Motor neuron (in vitro differentiated cells): ENCODE measurements at regions not wholly inside any gene's neighbourhood (a gene's known extent, or its start where the extent isn't known, plus 50 kb on each side); places are given as distances from the start of the nearest gene placed in this dataset.

ENCODE experiments used
- ATAC-seq, 8 experiments: fragments of 200-7000 bp; cut with Tn5 transposase; replicated peaks in 6 of 8; 2 replicates each; pipeline ENCODE4 v1.8.0; 2021; ENCODE audit warnings: mild to moderate bottlenecking in 8 of 8, moderate library complexity in 8 of 8
- H3K27ac ChIP-seq, 2 donors: fragments of 250-450 bp; sonication (Bioruptor Pico); 2 replicates each; pipeline ENCODE4 v1.9.0; 2021; ENCODE audit warnings: antibody characterized with exemption in 2 of 2, mild to moderate bottlenecking in 2 of 2, moderate library complexity in 1 of 2
- H3K4me1 ChIP-seq, 2 donors: fragments of 250-450 bp; sonication (Bioruptor Pico); replicated peaks in 1 of 2; 2 replicates each; pipeline ENCODE4 v1.6.1; 2021; ENCODE audit warnings: antibody characterized with exemption in 2 of 2, mild to moderate bottlenecking in 2 of 2, moderate library complexity in 1 of 2
- H3K4me3 ChIP-seq, 5 donors: fragments of 250-450 bp; sonication (Bioruptor Pico); 2 replicates each; pipeline ENCODE4 v1.9.0; 2021; ENCODE audit warnings: antibody characterized with exemption in 5 of 5, mild to moderate bottlenecking in 5 of 5, moderate library complexity in 4 of 5
- WGBS, 10 experiments: fragments of 450-650 bp; shearing (Covaris generic); methylation state at CpG; one replicate each; pipeline ENCODE4 v1.0.0; 2022; 5-methylcytosine and 5-hydroxymethylcytosine counted together
- in situ Hi-C, 9 experiments: fragments of 400-800 bp; cut with MboI; loops; one replicate each; pipeline ENCODE4 v1.15.0; 2021; ENCODE audit warnings: low sequenced_read_pairs in 9 of 9, low pct_unique_long_range_greater_than_20kb in 2 of 9; ENCODE audit not compliant: unreplicated experiment in 9 of 9

DNA sequence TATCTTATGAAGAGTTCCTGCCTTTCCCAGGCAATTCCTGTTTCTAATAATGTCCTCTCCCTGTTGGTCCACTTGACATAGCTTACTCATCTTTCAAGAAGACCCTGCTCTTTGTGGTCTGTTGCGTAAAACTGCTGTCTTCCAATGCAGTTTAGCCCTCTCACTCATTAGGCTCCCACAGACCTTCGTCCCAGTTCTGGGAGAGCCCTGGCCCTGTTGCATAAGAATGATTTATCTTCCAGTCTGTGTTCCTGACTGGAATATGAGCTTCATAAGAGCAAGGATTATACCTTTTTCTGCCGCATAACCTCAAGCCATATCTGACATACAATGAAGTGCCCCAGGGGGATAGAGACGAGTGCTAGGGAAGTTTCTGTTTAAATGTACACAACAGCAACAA is 365.9 kb upstream of the NOVA1 start:
- 14 to 89% (median 66%) methylated on average over 2 to 4 of the region's 4 CpGs; no CpG with 5 or more reads in 2 of the 10 experiments for WGBS, 10 experiments
- peak in 4 of 8 experiments; percentile 12 to 16 (median 16) for ATAC-seq
- H3K4me3 ChIP-seq = no peak overlapping the region

DNA sequence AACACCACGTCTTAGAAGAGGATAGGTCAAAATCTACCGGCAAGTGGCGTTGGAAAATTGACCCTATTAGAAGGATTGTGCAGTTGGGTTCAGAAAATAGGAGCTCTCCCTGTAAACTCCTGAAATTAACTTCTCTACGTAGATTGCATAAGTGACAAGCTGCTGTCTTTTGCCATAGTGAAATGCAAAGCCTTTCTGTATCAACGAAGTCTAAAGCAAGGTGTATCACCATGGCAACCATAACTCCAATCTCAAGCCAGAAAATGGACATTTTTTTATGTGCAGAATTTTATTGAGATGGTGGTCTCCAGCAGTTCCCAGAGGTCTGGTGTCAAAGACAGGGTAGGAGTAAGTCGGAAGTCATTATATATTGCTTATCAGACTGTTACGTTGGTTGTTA is 367.7 kb upstream of the NOVA1 start:
- Histone ChIP-seq H3K4me1 (peaks cover 15 to 19% of the 10 kb centered on the region in 2 donors), H3K4me3 (no peak overlapping the region), H3K27ac (no peak overlapping the region)
- 61 to 92% (median 70%) methylated on average over 1 to 7 of the region's 7 CpGs; no CpG with 5 or more reads in 1 of the 10 experiments for WGBS, 10 experiments
- ATAC-seq = no peak
- in situ Hi-C loops = no loop called here

More for the DNA sequence above, 365.9 kb upstream of the NOVA1 start:
- H3K27ac ChIP-seq = no peak overlapping the region
- peaks cover 28 to 32% of the 10 kb centered on the region in 2 donors for H3K4me1 ChIP-seq
- in situ Hi-C loops = no loop called here

DNA sequence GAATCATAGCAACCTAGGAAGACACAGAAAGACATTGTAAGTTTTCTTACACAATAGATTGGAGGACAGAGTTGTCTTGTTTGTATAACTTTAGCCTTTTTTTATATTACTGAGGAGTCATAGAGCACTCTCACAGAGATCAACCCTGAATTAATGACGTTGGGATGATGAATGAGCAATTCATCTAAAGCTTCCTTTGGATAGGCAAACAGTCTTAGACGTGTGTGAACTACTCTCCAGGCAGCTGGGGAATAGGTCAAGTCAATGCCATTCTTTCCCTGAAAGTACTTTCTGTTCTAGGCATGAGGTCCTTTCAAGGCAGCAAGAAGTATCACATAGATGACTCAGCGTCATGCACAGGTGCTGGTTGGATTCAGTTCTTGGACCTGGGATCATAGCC is 369.1 kb upstream of the NOVA1 start:
- 0 to 57% (median 0%) methylated on average over 1 to 3 of the region's 3 CpGs; no CpG with 5 or more reads in 2 of the 10 experiments for WGBS, 10 experiments
- peaks cover 14 to 15% of the 10 kb centered on the region in 2 donors for H3K4me1 ChIP-seq
- no peak overlapping the region for H3K27ac ChIP-seq
- in situ Hi-C loops = no loop called here
- no peak overlapping the region for H3K4me3 ChIP-seq
- ATAC-seq = peak; percentile 91 to 98 (median 95)

DNA sequence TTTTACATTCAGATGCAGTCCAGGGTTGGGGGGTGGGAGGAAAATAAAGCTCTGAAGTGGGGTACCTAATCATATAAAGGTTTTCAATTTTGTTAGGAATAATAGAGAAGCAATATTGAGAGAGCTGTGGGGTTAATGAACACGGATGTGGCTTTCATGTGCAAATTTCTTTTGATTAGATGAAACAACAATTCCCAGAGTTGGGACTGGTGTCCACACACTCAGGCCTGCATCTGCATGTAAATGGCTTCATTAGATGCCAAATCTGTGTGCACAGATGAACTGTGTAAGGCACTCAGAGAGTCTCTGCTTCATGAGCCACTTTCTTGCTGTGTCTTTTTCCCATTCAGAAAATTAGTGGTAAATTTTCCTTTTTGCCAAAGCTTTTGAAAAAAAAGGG is 377.1 kb upstream of the NOVA1 start:
- peak in 5 of 8 experiments; percentile 98 to 100 (median 99) for ATAC-seq
- Histone ChIP-seq H3K4me3 (no peak overlapping the region), H3K27ac (no peak overlapping the region), H3K4me1 (peaks cover 12 to 20% of the 10 kb centered on the region in 2 donors)
- in situ Hi-C loops = loop anchor here in 1 of 9 experiments (25.0 kb wide), 1 partner anchor 363 kb away; no protein-coding TSS in a partner anchor
- 0 to 60% (median 8%) methylated on average over 1 of the region's 1 CpG; no CpG with 5 or more reads in 3 of the 10 experiments for WGBS, 10 experiments

DNA sequence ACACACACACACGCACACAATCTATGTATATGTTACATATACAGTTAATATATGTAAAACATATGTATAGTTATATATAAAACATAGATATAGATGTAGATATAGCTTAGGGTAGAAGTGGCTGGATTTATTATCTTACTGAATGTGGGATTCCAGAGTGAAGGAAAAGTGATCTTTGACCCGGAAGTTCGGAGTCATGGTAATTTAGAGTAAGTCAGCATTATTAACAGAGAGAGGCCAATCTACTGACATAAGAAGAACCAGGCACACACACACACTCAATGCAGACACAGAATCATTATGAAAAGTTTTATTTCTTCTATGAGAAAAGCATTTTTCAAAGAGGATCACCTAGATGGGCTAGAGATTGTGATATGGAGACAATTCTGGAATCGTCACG is 384.2 kb upstream of the NOVA1 start:
- no peak for ATAC-seq
- Histone ChIP-seq H3K4me1 (peaks cover 4 to 9% of the 10 kb centered on the region in 2 donors), H3K27ac (no peak overlapping the region), H3K4me3 (no peak overlapping the region)
- in situ Hi-C loops = loop anchor here in 1 of 9 experiments (25.0 kb wide), 1 partner anchor 370 kb away; no protein-coding TSS in a partner anchor
- 72 to 100% (median 95%) methylated on average over 1 to 5 of the region's 5 CpGs; no CpG with 5 or more reads in 1 of the 10 experiments for WGBS, 10 experiments

DNA sequence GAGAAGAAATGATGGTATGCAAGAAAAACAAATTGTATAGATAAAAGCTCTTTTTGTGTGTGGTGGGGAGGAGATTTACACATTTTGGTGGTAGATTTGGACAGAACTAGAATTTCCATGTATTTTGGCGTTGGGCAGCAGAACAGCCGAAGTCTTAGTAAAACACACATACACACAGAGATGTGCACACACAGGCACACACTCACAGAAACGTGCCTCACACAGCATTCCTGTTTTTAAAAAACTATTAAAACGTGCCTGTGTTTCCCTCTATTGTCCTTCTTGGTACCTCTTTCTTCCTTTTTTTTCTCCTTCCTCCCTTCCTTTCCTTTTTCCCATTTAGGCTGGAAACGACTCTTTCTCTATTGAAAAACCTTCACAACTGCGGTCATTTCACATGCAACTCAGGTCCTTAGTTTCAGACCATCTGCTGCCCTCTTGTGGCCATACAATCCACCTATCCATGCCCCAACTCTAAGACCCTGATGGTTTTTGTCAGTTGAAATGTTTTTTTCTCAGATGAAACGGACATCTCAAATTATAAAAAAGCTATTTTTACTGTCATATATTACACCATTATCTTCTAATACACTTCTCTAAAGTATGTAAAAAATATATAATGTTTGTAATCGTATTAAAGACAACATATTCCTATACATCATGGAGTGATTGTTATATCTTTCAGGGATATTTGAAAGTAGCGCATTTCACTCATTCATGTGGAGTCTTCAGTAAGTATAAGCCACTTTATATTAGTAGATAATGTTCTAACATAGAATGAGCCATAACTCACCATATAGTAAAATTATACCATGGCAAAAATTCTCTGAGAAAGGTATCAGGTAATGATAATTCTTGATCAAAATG is 386.7 kb upstream of the NOVA1 start:
- in situ Hi-C loops = loop anchor here in 1 of 9 experiments (25.0 kb wide), 1 partner anchor 372 kb away; no protein-coding TSS in a partner anchor
- Histone ChIP-seq H3K4me1 (peaks cover 4 to 14% of the 10 kb centered on the region in 2 donors), H3K4me3 (no peak overlapping the region), H3K27ac (no peak overlapping the region)
- ATAC-seq = peak; percentile 75 to 95 (median 89)
- 13 to 50% (median 31%) methylated on average over 1 to 9 of the region's 9 CpGs for WGBS, 10 experiments

DNA sequence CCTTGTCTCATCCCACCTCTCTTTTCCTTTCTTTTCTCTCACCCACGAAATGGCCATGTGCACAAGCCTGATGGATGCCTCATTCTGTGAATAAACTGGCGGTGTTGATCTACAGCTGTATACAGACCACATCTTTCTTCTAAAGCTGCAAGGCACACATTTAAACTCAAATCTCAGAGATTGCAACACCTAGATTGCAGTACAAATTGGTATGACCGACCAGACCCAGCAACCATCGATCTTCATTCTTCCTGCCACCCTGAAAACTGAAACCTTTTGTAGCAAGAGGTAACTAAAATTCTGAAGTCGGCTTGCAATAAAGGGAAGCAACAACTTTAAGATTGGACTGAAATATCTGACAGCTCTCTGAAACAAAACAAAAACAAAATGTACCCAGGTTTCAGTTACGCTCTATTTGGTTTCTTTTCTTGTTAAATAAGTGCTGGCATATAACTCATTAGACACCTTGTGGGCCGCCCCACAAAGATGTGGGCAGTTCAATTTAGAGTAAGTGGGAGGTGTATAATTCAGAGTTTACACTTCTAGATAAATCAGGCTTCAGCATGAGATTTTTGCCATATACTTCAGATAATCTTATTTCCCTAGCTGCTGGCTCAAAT is 390.0 kb upstream of the NOVA1 start:
- 46 to 88% (median 81%) methylated on average over 1 to 7 of the region's 7 CpGs for WGBS, 10 experiments
- Histone ChIP-seq H3K4me1 (peaks cover 4 to 14% of the 10 kb centered on the region in 2 donors), H3K27ac (no peak overlapping the region), H3K4me3 (no peak overlapping the region)
- ATAC-seq = peak in 1 of 8 experiments; percentile 34
- in situ Hi-C loops = loop anchor here in 1 of 9 experiments (25.0 kb wide), 1 partner anchor 376 kb away; no protein-coding TSS in a partner anchor

DNA sequence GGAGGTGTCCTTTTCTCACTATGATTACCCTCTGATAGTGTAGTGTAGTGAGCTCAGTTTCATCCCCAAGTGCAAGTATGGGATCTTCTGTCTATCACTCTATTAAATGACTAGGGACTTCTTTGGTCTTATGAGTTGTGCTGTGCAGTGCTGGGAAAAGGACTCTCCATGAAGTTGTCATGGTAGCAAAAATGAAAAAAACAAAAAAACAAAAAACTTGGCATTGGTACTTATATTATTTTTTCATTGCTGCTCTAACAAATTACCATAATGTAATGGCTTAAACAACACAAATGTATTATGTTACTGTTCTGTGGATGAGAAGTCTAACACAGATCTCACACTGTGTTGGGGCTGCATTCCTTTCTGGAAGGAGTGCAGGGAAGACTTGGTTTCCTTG is 393.1 kb upstream of the NOVA1 start:
- in situ Hi-C loops = loop anchor here in 1 of 9 experiments (25.0 kb wide), 1 partner anchor 379 kb away; no protein-coding TSS in a partner anchor
- Histone ChIP-seq H3K27ac (no peak overlapping the region), H3K4me1 (peaks cover 0 to 9% of the 10 kb centered on the region in 2 donors), H3K4me3 (no peak overlapping the region)
- ATAC-seq = peak in 3 of 8 experiments; percentile 34 to 86 (median 34)

DNA sequence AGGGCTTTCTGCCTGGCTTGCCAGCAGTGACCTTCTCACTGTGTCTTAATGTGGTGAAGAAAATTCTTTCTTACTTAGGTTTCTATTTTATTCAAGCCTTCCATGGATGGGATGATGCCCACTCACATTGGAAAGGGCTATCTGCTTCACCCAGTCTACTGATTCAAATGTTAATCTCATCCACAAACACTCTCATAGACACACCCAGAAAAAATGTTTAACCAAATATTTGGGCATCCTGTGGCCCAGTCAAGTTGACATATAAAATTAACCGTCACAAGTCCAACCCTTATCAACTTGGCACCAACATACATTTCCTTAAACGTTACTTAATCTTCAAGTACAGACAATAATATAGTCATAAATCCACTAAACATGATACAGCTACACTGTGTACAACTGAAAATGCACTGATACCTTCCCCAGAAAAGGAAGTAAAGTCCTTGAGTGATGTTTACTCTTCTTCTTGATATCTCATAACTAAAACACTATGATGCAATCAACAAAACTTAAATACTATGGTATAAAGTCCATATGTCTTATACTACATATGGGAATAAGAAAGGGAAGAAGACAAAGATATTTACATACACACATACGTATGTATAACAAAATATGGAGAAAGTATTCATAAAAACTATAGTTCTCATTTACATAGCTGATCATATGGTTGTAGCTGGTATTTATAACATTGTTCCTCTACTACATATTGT is 394.7 kb upstream of the NOVA1 start:
- Histone ChIP-seq H3K4me1 (peaks cover 0 to under 1% of the 10 kb centered on the region in 2 donors), H3K4me3 (no peak overlapping the region), H3K27ac (no peak overlapping the region)
- in situ Hi-C loops = loop anchor here in 1 of 9 experiments (25.0 kb wide), 1 partner anchor 380 kb away; no protein-coding TSS in a partner anchor
- WGBS, 10 experiments = 27 to 100% (median 85%) methylated on average over 1 to 3 of the region's 3 CpGs; no CpG with 5 or more reads in 1 of the 10 experiments
- no peak for ATAC-seq

DNA sequence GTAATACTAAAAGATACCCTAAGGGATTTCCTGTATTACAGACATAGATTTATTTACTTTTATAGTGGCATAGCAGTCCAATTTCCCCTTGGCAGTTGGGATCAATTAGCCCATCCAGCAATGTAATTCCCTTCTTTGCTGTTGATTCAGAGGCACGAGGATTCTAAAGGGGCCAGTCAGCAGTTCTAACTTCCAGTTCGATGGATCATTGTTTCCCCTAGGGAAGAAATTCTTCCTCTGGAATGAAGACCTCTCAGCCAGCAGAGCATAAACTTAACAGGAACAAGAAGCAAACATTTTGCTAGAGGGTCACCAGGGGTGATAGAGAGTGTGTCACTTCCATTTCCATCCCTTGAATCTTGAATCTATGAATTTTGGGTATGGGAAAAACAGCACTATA is 395.7 kb upstream of the NOVA1 start:
- no peak for ATAC-seq
- in situ Hi-C loops = loop anchor here in 1 of 9 experiments (25.0 kb wide), 1 partner anchor 381 kb away; no protein-coding TSS in a partner anchor
- WGBS, 10 experiments = 0 to 100% (median 86%) methylated on average over 1 to 2 of the region's 2 CpGs; no CpG with 5 or more reads in 3 of the 10 experiments
- Histone ChIP-seq H3K4me3 (no peak overlapping the region), H3K4me1 (no peaks in the 10 kb centered on the region), H3K27ac (no peak overlapping the region)

DNA sequence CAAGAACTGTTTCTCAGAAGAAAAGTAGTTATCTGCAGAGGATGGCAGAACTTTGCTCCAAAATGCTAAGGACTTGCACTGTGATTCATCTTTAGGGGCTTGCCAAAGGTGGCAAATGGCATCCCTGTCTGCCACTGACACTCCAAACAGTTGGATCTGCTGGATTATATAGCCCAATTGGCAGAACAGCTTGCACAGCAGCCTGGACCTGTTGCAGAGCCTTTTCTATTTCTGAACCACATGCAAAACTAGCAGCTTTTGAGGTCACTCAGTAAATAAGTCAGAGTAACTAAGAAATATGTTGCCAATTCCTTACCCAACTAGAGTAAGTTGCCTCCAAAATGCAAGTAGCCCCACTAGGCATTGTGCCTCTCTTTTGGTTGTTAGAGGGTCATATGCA is 397.5 kb upstream of the NOVA1 start:
- in situ Hi-C loops = loop anchor here in 1 of 9 experiments (25.0 kb wide), 1 partner anchor 383 kb away; no protein-coding TSS in a partner anchor
- no peak overlapping the region for H3K4me3 ChIP-seq
- ATAC-seq = no peak
- no peak overlapping the region for H3K27ac ChIP-seq
- no peaks in the 10 kb centered on the region for H3K4me1 ChIP-seq

DNA sequence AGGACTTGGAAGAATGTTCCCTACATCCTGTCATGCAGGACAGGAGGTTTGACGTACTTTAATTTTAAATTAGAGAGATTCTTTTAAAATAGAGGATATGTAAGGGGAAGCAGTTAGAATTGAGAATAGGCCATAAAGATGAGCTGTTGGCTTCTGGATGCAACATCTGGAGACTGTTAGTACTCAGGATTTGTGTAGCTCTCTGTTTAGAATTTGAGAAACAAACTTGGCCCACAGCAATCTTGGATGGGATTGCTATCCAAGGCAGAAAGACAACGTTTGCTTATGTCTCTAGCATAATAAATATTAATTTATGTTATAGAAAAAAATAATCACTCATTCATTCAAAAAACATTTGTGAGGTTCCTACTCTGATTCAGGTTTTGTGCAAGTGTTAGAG is 398.4 kb upstream of the NOVA1 start:
- H3K27ac ChIP-seq = no peak overlapping the region
- H3K4me3 ChIP-seq = no peak overlapping the region
- in situ Hi-C loops = loop anchor here in 1 of 9 experiments (25.0 kb wide), 1 partner anchor 384 kb away; no protein-coding TSS in a partner anchor
- no peaks in the 10 kb centered on the region for H3K4me1 ChIP-seq
- no peak for ATAC-seq
- 0 to 80% (median 43%) methylated on average over 1 to 2 of the region's 2 CpGs; no CpG with 5 or more reads in 2 of the 10 experiments for WGBS, 10 experiments
